Muscle layer of colon (tissue), 2 donors: ENCODE measurements at regions not wholly inside any gene's neighbourhood (a gene's known extent, or its start where the extent isn't known, plus 50 kb on each side); places are given as distances from the start of the nearest gene placed in this dataset.
"Not testable (repeated sequence)": the region's sequence is repeated elsewhere in the genome, so short reads cannot be mapped to it uniquely, and the experiment has no call there.

Source experiments
- H3K27ac ChIP-seq: one replicate; pipeline ENCODE4 v1.7.0; 2013; ENCODE audit warnings: low read depth, mild to moderate bottlenecking, low read length, moderate library complexity
- H3K27me3 ChIP-seq, 2 donors: one replicate each; pipeline ENCODE4 v1.7.0; 2013; ENCODE audit warnings: low read length in 2 of 2, mild to moderate bottlenecking in 2 of 2; ENCODE audit not compliant: insufficient read depth in 2 of 2, control insufficient read depth in 1 of 2
- H3K36me3 ChIP-seq: one replicate; pipeline ENCODE4 v1.7.0; 2013; ENCODE audit warnings: mild to moderate bottlenecking, low read length; ENCODE audit not compliant: insufficient read depth
- H3K4me1 ChIP-seq: one replicate; pipeline ENCODE4 v1.7.0; 2013; ENCODE audit warnings: mild to moderate bottlenecking, low read length; ENCODE audit not compliant: insufficient read depth
- H3K4me3 ChIP-seq, 2 donors: one replicate each; pipeline ENCODE4 v1.7.0; 2013; ENCODE audit warnings: low read length in 2 of 2, low read depth in 1 of 2, mild to moderate bottlenecking in 1 of 2, moderate library complexity in 1 of 2
- H3K9ac ChIP-seq: one replicate; pipeline ENCODE4 v1.7.0; 2013; ENCODE audit warnings: low read length
- H3K9me3 ChIP-seq: one replicate; pipeline ENCODE4 v1.7.0; 2013; ENCODE audit warnings: mild to moderate bottlenecking, low read length
- donor health status: abdominal sarcoma.
- donor health status: Adenocarcinoma of cecum.

DNA sequence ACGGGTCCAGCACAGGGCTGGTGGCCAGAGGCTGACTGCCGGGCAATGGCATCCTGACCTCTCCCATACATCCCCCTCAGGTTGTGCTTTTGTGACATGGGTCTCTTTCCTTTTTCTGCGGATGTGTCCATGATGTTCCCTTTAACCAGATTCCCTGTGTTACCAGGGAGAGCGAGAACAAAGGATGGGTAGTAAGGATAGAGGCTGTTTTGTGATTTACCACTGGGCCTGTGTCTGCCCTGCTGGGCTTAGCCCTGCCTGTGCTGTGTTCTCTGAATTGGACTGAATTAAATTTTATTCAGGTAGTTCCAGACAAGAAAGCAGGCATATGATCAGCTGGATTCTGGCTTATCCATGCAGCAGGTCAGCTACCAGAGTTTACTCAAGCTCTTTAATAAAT is 301.6 kb downstream of the RWDD3 start:
- Histone ChIP-seq H3K36me3 (no peaks in the 10 kb centered on the region), H3K9me3 (no peaks in the 10 kb centered on the region), H3K27me3 (no peaks in the 10 kb centered on the region), H3K27ac (no peak overlapping the region), H3K4me3 (no peak overlapping the region), H3K4me1 (no peaks in the 10 kb centered on the region), H3K9ac (no peak overlapping the region)

DNA sequence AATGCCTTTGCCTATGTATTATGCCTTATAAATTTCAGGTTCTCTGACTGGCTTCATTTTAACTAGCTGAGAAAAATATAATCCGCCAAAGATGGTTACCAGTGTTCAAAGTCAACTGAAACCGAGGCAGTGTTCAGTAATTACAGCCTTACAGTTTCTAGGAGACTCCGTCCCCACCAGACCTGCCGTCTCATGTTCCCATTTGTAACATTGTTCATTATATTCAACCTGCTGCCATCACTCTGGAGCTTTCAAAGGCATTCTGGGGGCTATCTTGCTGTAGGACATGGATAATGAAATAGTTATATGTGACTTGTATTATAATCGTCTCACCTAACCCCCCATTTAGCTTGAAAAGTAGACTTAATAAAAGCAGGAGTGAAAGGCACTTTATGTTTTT is 302.5 kb downstream of the RWDD3 start:
- Histone ChIP-seq H3K9me3 (no peaks in the 10 kb centered on the region), H3K27me3 (no peaks in the 10 kb centered on the region), H3K4me1 (no peaks in the 10 kb centered on the region), H3K9ac (no peak overlapping the region), H3K36me3 (no peaks in the 10 kb centered on the region), H3K27ac (no peak overlapping the region), H3K4me3 (no peak overlapping the region)

DNA sequence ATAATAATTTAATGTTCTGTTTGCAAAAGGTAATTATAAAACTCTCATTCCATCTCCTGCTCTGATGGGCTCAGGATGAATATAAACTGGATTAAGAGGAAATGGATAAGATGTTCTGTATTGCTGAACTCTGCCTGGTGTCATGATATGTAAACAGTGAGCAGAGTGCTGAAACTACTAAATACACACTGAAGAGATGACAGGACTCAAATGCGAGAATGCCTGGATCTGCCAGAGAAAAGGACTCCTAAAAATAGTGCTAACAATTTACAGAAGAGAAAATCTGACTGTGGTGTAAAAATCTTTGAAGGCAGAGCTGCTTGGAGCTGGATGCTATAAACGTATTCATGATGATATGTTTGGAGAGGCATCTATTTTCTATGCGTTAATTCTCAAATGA is 303.2 kb downstream of the RWDD3 start:
- Histone ChIP-seq H3K36me3 (no peaks in the 10 kb centered on the region), H3K9ac (no peak overlapping the region), H3K9me3 (no peaks in the 10 kb centered on the region), H3K27ac (no peak overlapping the region), H3K4me1 (no peaks in the 10 kb centered on the region), H3K27me3 (no peaks in the 10 kb centered on the region), H3K4me3 (no peak overlapping the region)

DNA sequence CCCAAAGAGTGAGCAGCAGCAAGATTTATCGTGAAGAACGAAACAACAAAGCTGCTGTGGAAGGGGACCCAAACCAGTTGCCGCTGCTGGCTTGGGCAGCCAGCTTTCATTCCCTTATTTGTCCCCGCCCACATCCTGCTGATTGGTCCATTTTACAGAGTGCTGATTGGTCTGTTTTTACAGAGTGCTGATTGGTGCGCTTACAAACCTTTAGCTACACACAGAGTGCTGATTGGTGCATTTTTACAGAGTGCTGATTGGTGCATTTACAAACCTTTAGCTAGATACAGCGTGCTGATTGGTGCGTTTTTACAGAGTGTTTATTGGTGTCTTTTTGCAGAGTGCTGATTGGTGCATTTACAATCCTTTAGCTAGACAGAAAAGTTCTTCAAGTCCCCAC is 304.2 kb downstream of the RWDD3 start:
- H3K9ac ChIP-seq, H3K4me3 ChIP-seq, H3K27me3 ChIP-seq, H3K9me3 ChIP-seq, H3K36me3 ChIP-seq, H3K4me1 ChIP-seq, H3K27ac ChIP-seq: not testable (repeated sequence)

DNA sequence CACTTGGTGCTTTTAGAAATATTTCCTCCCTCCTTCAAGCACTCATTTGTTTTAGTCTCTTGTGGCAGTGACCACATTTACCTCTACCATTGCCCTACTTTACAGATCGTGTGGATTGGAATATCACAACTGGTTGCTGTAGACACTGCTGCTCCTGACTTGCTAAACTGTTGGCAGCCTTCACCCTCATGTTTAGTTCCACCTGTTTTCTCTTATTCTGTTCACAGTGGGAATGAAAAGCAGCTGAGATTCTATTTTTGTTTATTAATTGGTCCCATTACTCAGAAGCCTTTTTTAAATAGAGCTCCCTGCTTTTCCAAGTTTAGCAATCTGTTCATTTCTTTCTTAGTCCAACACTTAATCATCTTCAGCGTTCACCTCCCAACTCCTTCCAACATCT is 308.9 kb downstream of the RWDD3 start:
- no peaks in the 10 kb centered on the region for H3K4me1 ChIP-seq
- no peak overlapping the region for H3K27ac ChIP-seq
- H3K9me3 ChIP-seq, result no peaks in the 10 kb centered on the region
- no peak overlapping the region for H3K4me3 ChIP-seq
- no peak overlapping the region for H3K9ac ChIP-seq
- H3K27me3 ChIP-seq, result no peaks in the 10 kb centered on the region
- H3K36me3 ChIP-seq, result no peaks in the 10 kb centered on the region

DNA sequence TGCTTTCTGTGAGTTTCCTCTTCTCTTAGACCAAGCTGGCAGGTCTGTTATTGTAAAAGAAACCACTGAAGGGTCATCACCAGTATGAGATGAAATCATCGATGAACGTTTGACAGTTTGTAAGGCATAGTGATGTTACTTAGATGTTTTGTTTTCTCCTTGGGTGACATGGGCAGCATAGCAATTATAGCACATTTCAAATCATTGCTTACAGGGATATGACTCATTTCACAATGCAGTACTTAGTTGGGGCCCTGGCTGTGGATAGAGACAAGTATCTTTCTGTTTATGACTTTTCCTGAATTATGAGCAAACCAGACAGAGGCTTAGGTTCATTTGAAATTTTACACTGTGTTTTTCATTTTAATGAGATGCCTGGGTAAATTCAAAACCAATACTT is 313.0 kb downstream of the RWDD3 start:
- no peaks in the 10 kb centered on the region for H3K9me3 ChIP-seq
- H3K4me1 ChIP-seq, result no peaks in the 10 kb centered on the region
- H3K36me3 ChIP-seq, result no peaks in the 10 kb centered on the region
- H3K27me3 ChIP-seq, result no peaks in the 10 kb centered on the region
- no peak overlapping the region for H3K4me3 ChIP-seq
- no peak overlapping the region for H3K9ac ChIP-seq
- H3K27ac ChIP-seq, result no peak overlapping the region

DNA sequence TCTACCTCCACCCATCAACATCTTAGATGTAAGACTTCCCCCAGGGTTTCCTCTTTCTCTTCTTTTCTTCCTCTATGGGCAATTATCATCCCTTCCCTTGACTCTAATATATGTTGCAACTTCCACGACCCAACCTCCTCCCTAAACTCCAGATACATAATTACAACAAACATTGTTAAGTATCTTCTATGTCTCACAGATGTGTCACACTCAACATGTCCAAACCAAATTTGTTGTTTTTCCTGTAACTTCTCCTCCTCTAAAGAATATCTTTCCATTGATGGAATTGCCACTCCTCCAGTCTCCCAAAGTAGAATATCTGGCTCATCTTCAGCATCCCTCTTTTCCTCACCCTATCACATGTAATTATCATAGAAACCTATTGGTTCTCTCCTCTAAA is 314.2 kb downstream of the RWDD3 start:
- Histone ChIP-seq H3K27me3 (no peaks in the 10 kb centered on the region), H3K27ac (no peak overlapping the region), H3K4me1 (no peaks in the 10 kb centered on the region), H3K36me3 (no peaks in the 10 kb centered on the region), H3K9me3 (no peaks in the 10 kb centered on the region), H3K4me3 (no peak overlapping the region), H3K9ac (no peak overlapping the region)

DNA sequence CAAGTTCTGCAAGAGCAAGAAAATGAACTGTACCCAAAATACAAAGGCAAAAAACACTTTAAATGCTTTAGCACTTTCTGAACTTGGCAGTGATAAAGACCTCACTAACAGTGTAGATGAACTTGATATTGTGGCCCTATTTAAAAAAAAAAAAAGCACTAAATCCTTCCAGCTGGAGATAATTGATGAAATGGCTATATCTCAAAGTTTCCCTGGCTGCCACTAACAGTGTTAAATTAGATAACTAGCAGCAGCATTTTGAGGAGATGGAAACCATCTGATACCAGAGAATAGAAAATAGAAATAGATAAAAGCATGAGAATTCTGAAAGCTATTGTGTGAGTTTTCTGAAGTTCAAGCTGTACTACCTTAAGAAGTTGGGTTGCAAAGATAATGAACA is 317.2 kb downstream of the RWDD3 start:
- H3K9ac ChIP-seq, result no peak overlapping the region
- H3K27ac ChIP-seq, result no peak overlapping the region
- H3K4me1 ChIP-seq, result no peaks in the 10 kb centered on the region
- no peaks in the 10 kb centered on the region for H3K9me3 ChIP-seq
- H3K27me3 ChIP-seq, result no peaks in the 10 kb centered on the region
- H3K36me3 ChIP-seq, result no peaks in the 10 kb centered on the region
- H3K4me3 ChIP-seq, result no peak overlapping the region

DNA sequence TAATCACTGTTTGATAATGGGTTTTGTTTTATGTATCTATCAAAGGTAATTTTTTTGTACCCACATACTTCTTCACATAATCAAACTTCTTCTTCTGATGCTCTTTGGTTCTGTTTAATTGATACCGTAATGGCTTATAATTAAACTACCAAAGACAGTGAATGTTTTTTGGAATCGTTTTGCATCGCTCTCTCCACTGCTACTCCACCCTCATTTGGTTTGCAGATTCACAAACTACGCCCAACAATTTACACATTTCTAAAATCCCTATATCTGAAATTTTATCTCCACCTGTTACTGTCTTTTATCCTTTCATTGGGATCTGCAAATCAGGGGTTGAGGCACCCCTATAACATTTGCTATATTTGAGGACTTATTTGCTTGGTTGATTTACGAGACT is 319.6 kb downstream of the RWDD3 start:
- Histone ChIP-seq H3K9ac (no peak overlapping the region), H3K27me3 (no peaks in the 10 kb centered on the region), H3K27ac (no peak overlapping the region), H3K4me3 (no peak overlapping the region), H3K9me3 (no peaks in the 10 kb centered on the region), H3K36me3 (no peaks in the 10 kb centered on the region), H3K4me1 (no peaks in the 10 kb centered on the region)

DNA sequence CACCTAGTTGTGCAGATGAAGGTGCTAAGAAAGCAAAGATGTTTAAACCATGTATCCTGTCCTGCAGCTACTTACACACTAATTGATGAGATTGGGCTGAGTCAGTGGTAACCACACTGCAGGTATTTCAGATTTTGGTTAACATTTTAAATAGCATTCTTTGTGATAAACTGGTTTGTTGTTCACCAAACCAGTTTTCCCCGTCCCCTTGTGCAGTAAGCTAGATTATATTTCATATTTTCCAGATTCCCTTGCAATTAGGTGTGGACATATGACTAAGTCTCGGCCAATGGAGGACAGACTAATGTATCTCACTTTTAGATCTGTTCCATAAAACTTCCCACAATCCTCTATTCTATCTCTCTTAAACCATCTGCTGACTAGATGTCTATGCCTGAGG is 320.4 kb downstream of the RWDD3 start:
- Histone ChIP-seq H3K9ac (no peak overlapping the region), H3K27ac (no peak overlapping the region), H3K9me3 (no peaks in the 10 kb centered on the region), H3K36me3 (no peaks in the 10 kb centered on the region), H3K27me3 (no peaks in the 10 kb centered on the region), H3K4me3 (no peak overlapping the region), H3K4me1 (no peaks in the 10 kb centered on the region)

DNA sequence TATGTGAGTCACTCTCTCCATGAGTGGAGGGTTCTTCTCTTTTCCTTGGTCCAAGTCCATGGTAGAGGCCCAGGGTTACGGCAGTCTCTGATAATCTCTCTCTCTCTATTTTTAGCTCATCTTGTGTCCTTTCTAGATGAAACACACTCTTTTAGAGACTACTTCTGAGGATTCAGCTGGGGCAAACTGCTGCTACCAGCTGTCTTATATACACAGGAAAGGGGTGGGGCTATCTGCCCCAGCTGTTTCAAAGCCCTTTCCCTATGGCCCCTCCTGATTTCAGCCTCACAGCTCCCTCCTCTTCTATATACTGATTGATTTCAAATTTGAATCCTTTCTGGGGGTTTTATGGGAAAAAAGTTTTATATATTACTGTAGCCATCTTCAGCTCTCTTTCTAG is 324.8 kb downstream of the RWDD3 start:
- H3K36me3 ChIP-seq, result no peaks in the 10 kb centered on the region
- H3K4me3 ChIP-seq, result no peak overlapping the region

DNA sequence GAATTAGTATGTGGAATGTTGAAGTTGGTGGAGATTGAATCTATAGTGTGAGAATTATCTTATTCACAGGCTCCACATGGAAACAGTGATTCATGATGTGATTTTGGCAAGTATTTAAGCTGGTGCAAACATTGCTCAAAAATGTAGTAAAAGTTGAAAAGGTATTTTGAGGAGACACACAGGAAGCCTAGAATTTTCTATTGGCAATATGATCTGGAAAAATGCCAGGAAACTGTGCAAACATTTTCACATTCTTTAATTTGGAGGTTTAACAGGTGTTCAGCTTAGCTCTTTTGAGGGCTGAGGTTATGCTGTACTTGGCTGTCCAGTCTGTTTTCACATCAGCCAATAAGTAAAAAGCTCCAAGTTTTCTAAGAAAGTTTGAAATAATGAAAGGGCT is 327.3 kb downstream of the RWDD3 start:
- H3K4me3 ChIP-seq, result no peak overlapping the region
- no peaks in the 10 kb centered on the region for H3K27me3 ChIP-seq
- H3K9me3 ChIP-seq, result no peaks in the 10 kb centered on the region
- no peaks in the 10 kb centered on the region for H3K4me1 ChIP-seq
- H3K9ac ChIP-seq, result no peak overlapping the region
- H3K27ac ChIP-seq, result no peak overlapping the region
- H3K36me3 ChIP-seq, result no peaks in the 10 kb centered on the region

More for the DNA sequence above, 324.8 kb downstream of the RWDD3 start:
- no peaks in the 10 kb centered on the region for H3K27me3 ChIP-seq
- H3K9ac ChIP-seq, result no peak overlapping the region
- H3K9me3 ChIP-seq, result no peaks in the 10 kb centered on the region
- no peaks in the 10 kb centered on the region for H3K4me1 ChIP-seq
- H3K27ac ChIP-seq, result no peak overlapping the region
